ENCODE measurements at regions not wholly inside any gene's neighbourhood (a gene's known extent, or its start where the extent isn't known, plus 50 kb on each side); places are given as distances from the start of the nearest gene placed in this dataset.

GRCh38 chr1:244948416-244948815 is 84.1 kb upstream of the HNRNPU start:
- no peak overlapping the region for H3K4me2 ChIP-seq (ENCODE audit: low read length)
- no peaks in the 10 kb centered on the region for H3K9me2 ChIP-seq (ENCODE audit: insufficient read depth, low read length)
- H3K36me3 ChIP-seq (ENCODE audit: insufficient read depth, low read length), result no peaks in the 10 kb centered on the region
- H3K9me3 ChIP-seq (ENCODE audit: low read length), result no peaks in the 10 kb centered on the region
- no peaks in the 10 kb centered on the region for H3K79me2 ChIP-seq (replicated peaks; ENCODE audit: insufficient read depth, low read length)
- H3K4me3 ChIP-seq (ENCODE audit: low read length), result no peak overlapping the region
- H2AFZ ChIP-seq (ENCODE audit: low read depth, low read length), result no peak overlapping the region
- no peaks in the 10 kb centered on the region for H3F3A ChIP-seq (ENCODE audit: insufficient read depth, low read length, poor library complexity, severe bottlenecking)
- no peak overlapping the region for H3K9ac ChIP-seq (ENCODE audit: low read length)
- no peaks in the 10 kb centered on the region for H4K20me1 ChIP-seq (ENCODE audit: insufficient read depth)
- no peaks in the 10 kb centered on the region for H3K27me3 ChIP-seq (ENCODE audit: insufficient read depth, low read depth, low read length)
- TF ChIP-seq RAD21 (conservative IDR thresholded peaks at IDR 0.05) (no peak), EP300 (conservative IDR thresholded peaks at IDR 0.05; ENCODE audit: poor library complexity, severe bottlenecking) (no peak), EZH2 (IDR thresholded peaks at IDR 0.05; ENCODE audit: borderline replicate concordance, insufficient read depth, low read length, poor library complexity, severe bottlenecking) (no peak)
- H3K27ac ChIP-seq (ENCODE audit: low read length), result no peak overlapping the region

GRCh38 chr1:244945109-244945671 is 80.8 kb upstream of the HNRNPU start:
- TF ChIP-seq REST (IDR thresholded peaks at IDR 0.05; ENCODE audit: borderline replicate concordance) (no peak), SMC3 (conservative IDR thresholded peaks at IDR 0.05; ENCODE audit: poor library complexity) (no peak), CTCF (IDR thresholded peaks at IDR 0.05; ENCODE audit: poor library complexity, severe bottlenecking) (no peak), EP300 (conservative IDR thresholded peaks at IDR 0.05; ENCODE audit: poor library complexity, severe bottlenecking) (no peak), RAD21 (conservative IDR thresholded peaks at IDR 0.05) (no peak), TAF1 (IDR thresholded peaks at IDR 0.05; ENCODE audit: low read depth) (no peak), EZH2 (IDR thresholded peaks at IDR 0.05; ENCODE audit: borderline replicate concordance, insufficient read depth, low read length, poor library complexity, severe bottlenecking) (no peak), MXI1 (conservative IDR thresholded peaks at IDR 0.05; ENCODE audit: poor library complexity, severe bottlenecking) (no peak), POLR2AphosphoS5 (IDR thresholded peaks at IDR 0.05) (no peak)
- no peaks in the 10 kb centered on the region for H4K20me1 ChIP-seq (ENCODE audit: insufficient read depth)

More at GRCh38 chr1:244945109-244945671, 80.8 kb upstream of the HNRNPU start:
- H3K4me2 ChIP-seq (ENCODE audit: low read length), result no peak overlapping the region
- no peak overlapping the region for H3K4me3 ChIP-seq (ENCODE audit: low read length)
- H3K9me3 ChIP-seq (ENCODE audit: low read length), result no peaks in the 10 kb centered on the region
- no peak overlapping the region for H3K27ac ChIP-seq (ENCODE audit: low read length)
- no peaks in the 10 kb centered on the region for H3K27me3 ChIP-seq (ENCODE audit: insufficient read depth, low read depth, low read length)
- no peaks in the 10 kb centered on the region for H3F3A ChIP-seq (ENCODE audit: insufficient read depth, low read length, poor library complexity, severe bottlenecking)
- H3K79me2 ChIP-seq (replicated peaks; ENCODE audit: insufficient read depth, low read length), result no peaks in the 10 kb centered on the region
- H2AFZ ChIP-seq (ENCODE audit: low read depth, low read length), result no peak overlapping the region
- H3K9me2 ChIP-seq (ENCODE audit: insufficient read depth, low read length), result no peaks in the 10 kb centered on the region
- no peak overlapping the region for H3K9ac ChIP-seq (ENCODE audit: low read length)
- H3K36me3 ChIP-seq (ENCODE audit: insufficient read depth, low read length), result no peaks in the 10 kb centered on the region

Measured in neural cell (in vitro differentiated cells).